ENCODE measurements at regions not wholly inside any gene's neighbourhood (a gene's known extent, or its start where the extent isn't known, plus 50 kb on each side); places are given as distances from the start of the nearest gene placed in this dataset.

DNA sequence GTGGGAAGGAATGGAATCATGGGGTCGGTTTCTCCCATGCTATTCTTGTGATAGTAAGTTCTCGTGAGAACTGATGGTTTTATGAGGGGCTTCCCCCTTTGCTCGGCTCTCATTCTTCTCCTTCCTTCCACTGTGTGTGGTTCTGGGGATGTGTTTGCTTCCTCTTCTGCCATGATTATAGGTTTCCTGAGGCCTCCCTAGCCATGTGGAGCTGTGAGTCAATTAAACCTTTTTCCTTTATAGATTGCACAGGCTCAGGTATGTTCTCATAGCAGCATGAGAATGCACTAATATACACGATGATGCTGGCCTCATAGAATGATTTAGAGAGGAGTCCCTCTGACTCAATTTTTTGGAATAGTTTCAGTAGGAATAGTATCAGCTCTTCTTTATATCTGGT is 195.4 kb upstream of the IVNS1ABP start:
- DNase-seq = no peak

- DNase-seq = no peak
Observed at GRCh38 chr1:185501099-185501498, 184.1 kb upstream of the IVNS1ABP start.

DNA sequence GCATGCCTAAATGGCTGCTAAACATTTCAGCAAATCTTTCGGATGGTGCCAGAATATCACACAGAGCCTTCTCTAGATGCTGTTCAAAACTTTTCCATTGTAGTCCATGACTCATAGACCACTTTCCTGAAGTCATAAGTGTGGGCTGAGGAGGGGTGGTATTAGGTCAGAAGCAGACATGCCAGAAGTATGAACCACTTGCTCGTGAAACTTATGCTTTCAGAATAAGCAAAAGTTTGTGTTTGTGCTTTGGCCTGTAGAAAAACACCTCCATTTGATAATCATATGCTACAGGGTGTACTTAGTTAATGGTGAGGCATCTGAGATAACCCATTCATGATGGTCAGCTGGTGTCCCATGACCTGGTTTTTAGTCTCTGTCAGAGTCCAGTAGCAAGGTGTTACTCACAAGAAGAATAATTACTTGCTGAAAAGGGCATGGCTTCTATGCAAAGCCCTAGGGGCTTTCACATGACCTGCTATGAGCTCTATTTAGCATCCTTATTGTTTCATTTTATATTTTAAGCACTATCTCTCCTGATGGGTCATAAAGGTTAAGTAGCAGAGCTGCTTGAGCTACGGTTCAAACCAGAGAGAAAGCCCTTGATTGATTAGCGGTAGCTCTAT is 183.1 kb upstream of the IVNS1ABP start:
- DNase-seq = no peak

GRCh38 chr1:185498207-185498606 is 181.2 kb upstream of the IVNS1ABP start:
- DNase-seq = no peak

- DNase-seq = no peak
Observed at GRCh38 chr1:185497177-185497576, 180.1 kb upstream of the IVNS1ABP start.

DNA sequence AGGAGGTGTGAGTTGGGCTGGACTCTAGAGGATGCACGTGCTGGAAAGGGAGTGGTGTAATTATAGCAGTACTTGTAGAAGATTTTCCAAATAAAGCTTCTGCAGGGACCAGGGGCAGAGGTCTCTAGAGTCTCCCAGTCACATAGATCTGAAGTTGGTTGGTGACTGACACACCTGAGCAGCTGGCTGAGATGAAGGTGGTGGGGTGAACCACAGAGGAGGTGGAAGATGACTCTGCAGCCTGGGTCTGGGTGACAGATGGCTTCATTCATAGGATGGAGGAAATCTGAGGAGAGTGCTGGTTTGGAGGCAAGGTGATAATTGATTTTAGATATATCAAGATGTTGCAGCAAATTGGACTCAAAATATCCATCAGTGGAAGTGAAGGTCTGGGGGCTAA is 178.9 kb upstream of the IVNS1ABP start:
- no peak for DNase-seq

DNA sequence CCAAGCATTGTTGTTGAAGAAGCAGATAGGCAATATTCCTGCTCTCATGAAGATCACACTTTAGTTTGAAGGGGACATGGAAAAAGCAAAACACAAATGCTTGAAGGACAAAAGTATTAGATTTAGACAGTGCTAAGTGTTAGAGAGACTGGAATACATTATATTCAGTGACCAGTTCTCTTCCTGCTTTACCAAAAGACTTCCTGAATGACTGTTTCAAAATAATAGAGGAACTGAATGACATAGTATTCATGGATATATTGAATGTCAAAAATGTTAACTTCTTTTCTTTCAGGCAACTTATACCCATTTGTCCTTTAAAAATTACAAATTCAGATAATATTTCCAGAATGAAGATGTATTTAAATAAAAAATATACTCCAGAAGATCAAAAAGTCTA is 178.0 kb upstream of the IVNS1ABP start:
- no peak for DNase-seq

GRCh38 chr1:185492089-185492825 is 175.2 kb upstream of the IVNS1ABP start:
- DNase-seq = no peak

GRCh38 chr1:185491604-185492003 is 174.6 kb upstream of the IVNS1ABP start:
- DNase-seq = no peak

- DNase-seq = no peak
Observed at GRCh38 chr1:185490924-185491323, 173.9 kb upstream of the IVNS1ABP start.

GRCh38 chr1:185489406-185489805 is 172.4 kb upstream of the IVNS1ABP start:
- DNase-seq = no peak

DNA sequence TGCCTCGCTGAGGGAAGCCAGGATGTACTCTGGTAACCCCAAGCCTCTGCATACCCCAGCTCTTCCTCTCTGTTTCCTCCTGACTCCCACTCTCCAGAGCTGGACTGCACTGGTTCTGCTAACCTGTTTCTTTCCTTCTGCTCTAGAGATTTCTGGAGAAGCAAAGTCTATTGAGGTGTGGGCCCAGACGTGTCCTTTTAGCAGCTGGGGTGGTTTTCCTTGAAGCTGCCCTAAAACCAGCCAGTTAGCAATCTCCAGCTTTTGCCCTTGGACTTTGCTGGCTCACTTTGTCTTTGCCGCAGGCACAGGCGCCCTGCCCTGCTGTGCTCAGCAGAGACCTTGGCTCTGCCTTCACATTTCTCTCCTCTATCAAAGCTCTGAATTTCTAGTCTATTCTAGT is 171.8 kb upstream of the IVNS1ABP start:
- DNase-seq = no peak

GRCh38 chr1:185487936-185488335 is 170.9 kb upstream of the IVNS1ABP start:
- DNase-seq = no peak

DNA sequence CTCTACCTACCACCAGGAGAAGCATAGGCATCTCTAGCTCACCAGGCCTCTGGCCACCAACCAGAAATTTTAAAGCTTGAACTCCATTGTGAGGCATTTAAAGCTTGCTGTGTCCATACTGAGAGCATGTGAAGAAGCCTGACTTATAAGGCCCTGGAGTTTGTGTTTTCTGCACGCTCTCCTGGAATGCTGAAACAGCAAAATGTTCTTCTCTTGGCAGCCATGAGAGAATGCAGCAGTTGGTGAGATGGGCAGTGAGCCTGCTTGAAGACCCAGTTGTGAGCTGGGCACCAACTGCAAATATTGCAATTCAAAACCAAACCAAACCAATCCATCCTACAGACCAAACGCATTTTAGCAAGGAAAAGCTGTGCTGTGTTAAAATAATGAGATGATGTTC is 170.0 kb upstream of the IVNS1ABP start:
- no peak for DNase-seq

DNA sequence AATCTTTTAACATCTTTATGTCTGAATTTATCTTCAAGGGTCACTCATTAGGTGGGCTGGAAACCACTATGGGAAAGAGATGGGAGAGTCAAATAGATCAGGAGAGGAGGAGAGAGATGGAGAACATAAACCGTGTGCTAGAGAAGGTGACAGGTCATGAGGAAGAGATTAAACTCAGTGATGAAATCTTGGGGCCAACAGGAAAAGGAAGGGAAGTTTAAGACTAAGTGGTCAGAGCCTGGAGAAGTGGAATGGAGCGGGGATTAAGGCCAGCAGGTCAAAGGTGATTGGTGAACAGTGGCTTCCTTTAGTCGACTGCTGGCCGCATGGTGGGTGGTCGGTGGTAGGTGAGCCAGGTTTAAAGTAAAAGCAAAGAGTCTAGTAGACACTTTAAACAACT is 169.3 kb upstream of the IVNS1ABP start:
- no peak for DNase-seq

DNA sequence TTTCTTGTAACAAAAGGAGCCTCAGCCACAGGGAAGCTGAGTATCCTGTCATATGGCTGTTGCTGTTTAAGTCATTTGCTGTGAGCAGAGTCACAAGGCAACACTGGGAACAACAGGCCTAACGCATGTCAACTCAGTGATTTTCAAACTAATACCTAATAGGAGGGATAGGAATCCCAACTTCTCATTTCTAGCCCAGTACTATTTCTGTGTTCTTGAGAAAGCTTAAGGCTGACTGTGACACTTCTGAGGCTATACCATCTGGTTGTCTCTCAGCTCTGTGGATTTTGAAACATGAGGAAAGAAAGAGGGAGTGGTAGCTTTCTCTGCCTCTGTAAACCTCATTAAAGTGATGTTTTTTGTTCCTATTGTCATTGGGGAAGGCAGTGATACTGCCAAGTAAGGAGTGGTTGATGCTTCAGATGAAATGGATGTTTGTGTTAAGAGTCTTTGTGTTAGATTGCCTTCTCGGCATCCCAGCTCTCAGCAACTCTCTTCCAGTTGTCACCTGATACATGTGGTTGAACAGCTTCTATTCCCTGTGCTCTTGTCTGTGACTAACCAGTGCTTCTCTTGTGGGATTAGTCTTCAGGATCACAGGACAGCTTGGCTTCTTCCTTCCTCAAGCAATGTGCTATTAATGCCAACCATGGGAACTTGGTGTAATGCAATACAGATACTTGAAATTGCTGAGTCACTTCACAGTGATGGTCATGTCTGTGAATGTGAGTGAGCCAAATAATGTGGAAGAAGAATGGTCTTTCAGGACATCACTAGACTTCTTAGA is 166.8 kb upstream of the IVNS1ABP start:
- DNase-seq = no peak

GRCh38 chr1:185483217-185483616 is 166.2 kb upstream of the IVNS1ABP start:
- no peak for DNase-seq

DNA sequence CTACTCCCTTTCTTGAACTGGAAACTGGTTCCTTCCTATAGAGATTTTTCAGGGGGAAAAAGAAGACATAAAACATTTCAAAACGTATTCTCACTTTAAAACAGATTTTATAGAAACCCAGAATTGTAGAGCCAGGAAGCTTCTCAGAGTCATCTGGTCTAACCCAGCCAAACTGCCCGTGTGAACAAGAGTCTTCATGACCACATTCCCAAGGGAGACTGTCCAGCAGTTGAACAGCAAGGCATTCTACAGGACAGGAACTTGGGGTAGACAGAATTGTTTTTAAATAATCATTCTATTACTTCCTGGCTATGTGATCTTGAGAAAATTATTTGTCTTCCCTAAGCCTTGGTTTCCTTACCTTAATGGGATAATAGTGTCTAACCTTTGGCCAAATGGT is 163.5 kb upstream of the IVNS1ABP start:
- no peak for DNase-seq

DNA sequence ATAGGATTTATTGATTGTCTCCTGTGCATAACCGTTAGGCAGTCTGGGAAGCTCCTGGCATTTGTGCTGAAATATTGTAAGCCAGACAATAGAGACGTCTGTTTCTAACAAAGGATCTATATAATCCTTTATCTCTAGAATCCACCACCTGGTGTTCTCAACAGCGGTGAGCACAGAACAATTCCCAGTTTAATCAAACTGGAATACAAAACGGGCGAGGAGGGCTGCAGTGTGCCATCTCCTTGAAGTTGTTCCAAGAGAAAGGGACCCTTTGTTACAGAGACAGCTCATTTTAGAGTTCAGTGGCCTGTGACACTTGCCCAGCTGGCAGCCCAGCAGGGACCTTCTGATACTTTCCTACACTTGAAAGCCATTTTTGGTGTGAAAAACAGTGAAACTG is 162.8 kb upstream of the IVNS1ABP start:
- no peak for DNase-seq

DNA sequence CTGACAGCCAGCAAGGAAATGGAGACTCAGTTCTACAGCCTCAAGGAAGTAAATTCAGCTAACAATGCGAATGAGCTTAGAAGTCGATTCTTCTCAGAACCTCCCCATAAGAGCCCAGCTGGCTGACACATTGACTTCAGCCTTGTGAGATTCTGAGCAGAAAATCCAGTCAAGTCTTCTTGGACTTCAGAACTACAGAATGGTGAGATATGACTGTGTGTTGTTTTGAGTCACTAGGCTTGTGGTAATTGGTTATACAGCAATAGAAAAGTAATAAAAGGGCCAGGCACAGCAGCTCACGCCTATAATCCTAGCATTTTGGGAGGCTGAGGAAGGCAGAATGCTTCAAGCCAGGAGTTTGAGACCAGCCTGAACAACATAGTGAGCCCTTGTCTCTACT is 161.8 kb upstream of the IVNS1ABP start:
- DNase-seq = no peak

- no peak for DNase-seq
Observed at GRCh38 chr1:185477638-185478580, 160.9 kb upstream of the IVNS1ABP start.
